WTC11 (cell line): ENCODE measurements at regions not wholly inside any gene's neighbourhood (a gene's known extent, or its start where the extent isn't known, plus 50 kb on each side); places are given as distances from the start of the nearest gene placed in this dataset.

Experiments used
- AFF4 ChIP-seq: sonication (generic); formaldehyde crosslinking; IDR thresholded peaks from 2 replicates; pipeline ENCODE4 v1.8.1; 2023; ENCODE audit warnings: mild to moderate bottlenecking, missing genetic modification reagents, borderline replicate concordance
- CTCF ChIP-seq: fragments of 200-600 bp; IDR thresholded peaks from 2 replicates; pipeline ENCODE4 v1.8.0; 2022; ENCODE audit warnings: antibody characterized with exemption
- ESRRA ChIP-seq: sonication (generic); formaldehyde crosslinking; IDR thresholded peaks from 2 replicates; pipeline ENCODE4 v1.8.1; 2022; ENCODE audit warnings: mild to moderate bottlenecking, missing genetic modification reagents, borderline replicate concordance
- GABPB1 ChIP-seq: sonication (generic); formaldehyde crosslinking; IDR thresholded peaks from 2 replicates; pipeline ENCODE4 v1.8.1; 2023; ENCODE audit warnings: mild to moderate bottlenecking, missing genetic modification reagents
- NR2C2 ChIP-seq: sonication (generic); formaldehyde crosslinking; IDR thresholded peaks from 2 replicates; pipeline ENCODE4 v1.8.0; 2022; ENCODE audit warnings: mild to moderate bottlenecking, missing genetic modification reagents
- SP1 ChIP-seq: sonication (generic); formaldehyde crosslinking; conservative IDR thresholded peaks from 2 replicates; pipeline ENCODE4 v1.8.1; 2022; ENCODE audit warnings: missing genetic modification reagents
- TCF7 ChIP-seq: sonication (generic); formaldehyde crosslinking; IDR thresholded peaks from 2 replicates; pipeline ENCODE4 v1.8.0; 2022; ENCODE audit warnings: mild to moderate bottlenecking, low read depth, missing genetic modification reagents, moderate library complexity
- ZNF317 ChIP-seq: sonication (generic); formaldehyde crosslinking; IDR thresholded peaks from 2 replicates; pipeline ENCODE4 v1.8.1; 2023; ENCODE audit warnings: low read depth, mild to moderate bottlenecking, moderate library complexity, missing genetic modification reagents, borderline replicate concordance
- TF ChIP-seq, protein P1 (sequence below): sonication (generic); formaldehyde crosslinking; conservative IDR thresholded peaks from 2 replicates; pipeline ENCODE4 v1.8.1; 2023; ENCODE audit warnings: mild to moderate bottlenecking, low read depth, missing genetic modification reagents, moderate library complexity
- TF ChIP-seq, protein P2 (sequence below): fragments of 250-450 bp; sonication (Bioruptor Pico); IDR thresholded peaks from 2 replicates; pipeline ENCODE4 v1.9.0; 2021; ENCODE audit warnings: moderate library complexity, mild to moderate bottlenecking, inconsistent platforms, borderline replicate concordance
- TF ChIP-seq, protein P3 (sequence below): sonication (generic); formaldehyde crosslinking; IDR thresholded peaks from 2 replicates; pipeline ENCODE4 v1.8.0; 2023; ENCODE audit warnings: mild to moderate bottlenecking, missing genetic modification reagents

GRCh38 chr13:38173403-38173802 lies 176.2 kb upstream of the UFM1 start:
- no peak for TF ChIP-seq TCF7 (CRISPR knock-in tag)
- TF ChIP-seq, protein P1, sequence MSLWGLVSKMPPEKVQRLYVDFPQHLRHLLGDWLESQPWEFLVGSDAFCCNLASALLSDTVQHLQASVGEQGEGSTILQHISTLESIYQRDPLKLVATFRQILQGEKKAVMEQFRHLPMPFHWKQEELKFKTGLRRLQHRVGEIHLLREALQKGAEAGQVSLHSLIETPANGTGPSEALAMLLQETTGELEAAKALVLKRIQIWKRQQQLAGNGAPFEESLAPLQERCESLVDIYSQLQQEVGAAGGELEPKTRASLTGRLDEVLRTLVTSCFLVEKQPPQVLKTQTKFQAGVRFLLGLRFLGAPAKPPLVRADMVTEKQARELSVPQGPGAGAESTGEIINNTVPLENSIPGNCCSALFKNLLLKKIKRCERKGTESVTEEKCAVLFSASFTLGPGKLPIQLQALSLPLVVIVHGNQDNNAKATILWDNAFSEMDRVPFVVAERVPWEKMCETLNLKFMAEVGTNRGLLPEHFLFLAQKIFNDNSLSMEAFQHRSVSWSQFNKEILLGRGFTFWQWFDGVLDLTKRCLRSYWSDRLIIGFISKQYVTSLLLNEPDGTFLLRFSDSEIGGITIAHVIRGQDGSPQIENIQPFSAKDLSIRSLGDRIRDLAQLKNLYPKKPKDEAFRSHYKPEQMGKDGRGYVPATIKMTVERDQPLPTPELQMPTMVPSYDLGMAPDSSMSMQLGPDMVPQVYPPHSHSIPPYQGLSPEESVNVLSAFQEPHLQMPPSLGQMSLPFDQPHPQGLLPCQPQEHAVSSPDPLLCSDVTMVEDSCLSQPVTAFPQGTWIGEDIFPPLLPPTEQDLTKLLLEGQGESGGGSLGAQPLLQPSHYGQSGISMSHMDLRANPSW (CRISPR knock-in tag) = no peak
- TF ChIP-seq ESRRA (CRISPR knock-in tag) = no peak
- no peak for TF ChIP-seq CTCF
- TF ChIP-seq NR2C2 (CRISPR knock-in tag) = no peak
- TF ChIP-seq SP1 (CRISPR knock-in tag) = no peak
- TF ChIP-seq, protein P2, sequence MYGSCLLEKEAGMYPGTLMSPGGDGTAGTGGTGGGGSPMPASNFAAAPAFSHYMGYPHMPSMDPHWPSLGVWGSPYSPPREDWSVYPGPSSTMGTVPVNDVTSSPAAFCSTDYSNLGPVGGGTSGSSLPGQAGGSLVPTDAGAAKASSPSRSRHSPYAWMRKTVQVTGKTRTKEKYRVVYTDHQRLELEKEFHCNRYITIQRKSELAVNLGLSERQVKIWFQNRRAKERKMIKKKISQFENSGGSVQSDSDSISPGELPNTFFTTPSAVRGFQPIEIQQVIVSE (CRISPR knock-in tag) = no peak
- TF ChIP-seq, protein P3, sequence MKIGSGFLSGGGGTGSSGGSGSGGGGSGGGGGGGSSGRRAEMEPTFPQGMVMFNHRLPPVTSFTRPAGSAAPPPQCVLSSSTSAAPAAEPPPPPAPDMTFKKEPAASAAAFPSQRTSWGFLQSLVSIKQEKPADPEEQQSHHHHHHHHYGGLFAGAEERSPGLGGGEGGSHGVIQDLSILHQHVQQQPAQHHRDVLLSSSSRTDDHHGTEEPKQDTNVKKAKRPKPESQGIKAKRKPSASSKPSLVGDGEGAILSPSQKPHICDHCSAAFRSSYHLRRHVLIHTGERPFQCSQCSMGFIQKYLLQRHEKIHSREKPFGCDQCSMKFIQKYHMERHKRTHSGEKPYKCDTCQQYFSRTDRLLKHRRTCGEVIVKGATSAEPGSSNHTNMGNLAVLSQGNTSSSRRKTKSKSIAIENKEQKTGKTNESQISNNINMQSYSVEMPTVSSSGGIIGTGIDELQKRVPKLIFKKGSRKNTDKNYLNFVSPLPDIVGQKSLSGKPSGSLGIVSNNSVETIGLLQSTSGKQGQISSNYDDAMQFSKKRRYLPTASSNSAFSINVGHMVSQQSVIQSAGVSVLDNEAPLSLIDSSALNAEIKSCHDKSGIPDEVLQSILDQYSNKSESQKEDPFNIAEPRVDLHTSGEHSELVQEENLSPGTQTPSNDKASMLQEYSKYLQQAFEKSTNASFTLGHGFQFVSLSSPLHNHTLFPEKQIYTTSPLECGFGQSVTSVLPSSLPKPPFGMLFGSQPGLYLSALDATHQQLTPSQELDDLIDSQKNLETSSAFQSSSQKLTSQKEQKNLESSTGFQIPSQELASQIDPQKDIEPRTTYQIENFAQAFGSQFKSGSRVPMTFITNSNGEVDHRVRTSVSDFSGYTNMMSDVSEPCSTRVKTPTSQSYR (CRISPR knock-in tag) = no peak
- TF ChIP-seq ZNF317 (CRISPR knock-in tag) = no peak
- no peak for TF ChIP-seq AFF4 (CRISPR knock-in tag)
- TF ChIP-seq GABPB1 (CRISPR knock-in tag) = no peak
